Chondrocyte (in vitro differentiated cells): ENCODE measurements at regions not wholly inside any gene's neighbourhood (a gene's known extent, or its start where the extent isn't known, plus 50 kb on each side); places are given as distances from the start of the nearest gene placed in this dataset.

Experiments
- DNase-seq: peaks from one replicate; pipeline ENCODE4 v3.0.0; 2021; ENCODE audit warnings: mixed read lengths, low spot score
- H3K27ac Mint-ChIP-seq: one replicate; pipeline ENCODE4 v1.8.0; 2021; ENCODE audit warnings: mild to moderate bottlenecking, moderate library complexity, mixed read lengths; ENCODE audit not compliant: unreplicated experiment
- H3K27me3 Mint-ChIP-seq: 2 replicates; pipeline ENCODE4 v1.8.0; 2021; ENCODE audit warnings: low read depth, mixed read lengths
- H3K36me3 Mint-ChIP-seq: 2 replicates; pipeline ENCODE4 v1.8.0; 2021; ENCODE audit warnings: low read depth, mixed read lengths
- H3K4me1 Mint-ChIP-seq: 2 replicates; pipeline ENCODE4 v1.8.0; 2021; ENCODE audit warnings: low read depth, mild to moderate bottlenecking, mixed read lengths
- H3K4me3 Mint-ChIP-seq: one replicate; pipeline ENCODE4 v1.8.0; 2021; ENCODE audit warnings: mild to moderate bottlenecking, moderate library complexity, mixed read lengths; ENCODE audit not compliant: unreplicated experiment
- H3K9me3 Mint-ChIP-seq: 2 replicates; pipeline ENCODE4 v1.8.0; 2021; ENCODE audit warnings: low read depth, mixed read lengths
- TF ChIP-seq, protein P1 (sequence below): fragments of 200-600 bp; sonication (generic); IDR thresholded peaks from 2 replicates; pipeline ENCODE4 v1.5.0; 2021; ENCODE audit warnings: antibody characterized with exemption, mild to moderate bottlenecking, moderate library complexity

DNA sequence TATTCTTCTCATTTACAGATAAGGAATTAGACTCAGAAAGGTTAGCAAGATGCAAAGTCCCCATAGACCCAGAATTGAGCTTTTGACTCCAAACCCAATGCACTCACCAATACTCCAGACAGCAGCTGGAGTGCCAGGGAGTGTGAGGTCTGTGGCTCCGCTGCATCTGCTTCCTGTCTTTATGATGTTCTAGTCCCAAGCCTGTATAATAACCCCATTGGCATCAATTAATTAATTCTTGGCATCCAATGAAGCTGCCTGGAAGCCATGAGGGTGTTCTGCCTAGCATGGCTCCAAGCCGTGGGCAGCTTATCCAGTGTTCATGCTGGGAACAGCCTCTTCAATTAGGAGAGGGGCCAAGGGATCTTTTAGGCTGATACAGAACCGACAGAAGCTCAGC is 188.7 kb downstream of the GIPC2 start:
- no peak for DNase-seq
- H3K4me3 Mint-ChIP-seq: no peak overlapping the region
- H3K9me3 Mint-ChIP-seq: no peaks in the 10 kb centered on the region
- TF ChIP-seq, protein P1, sequence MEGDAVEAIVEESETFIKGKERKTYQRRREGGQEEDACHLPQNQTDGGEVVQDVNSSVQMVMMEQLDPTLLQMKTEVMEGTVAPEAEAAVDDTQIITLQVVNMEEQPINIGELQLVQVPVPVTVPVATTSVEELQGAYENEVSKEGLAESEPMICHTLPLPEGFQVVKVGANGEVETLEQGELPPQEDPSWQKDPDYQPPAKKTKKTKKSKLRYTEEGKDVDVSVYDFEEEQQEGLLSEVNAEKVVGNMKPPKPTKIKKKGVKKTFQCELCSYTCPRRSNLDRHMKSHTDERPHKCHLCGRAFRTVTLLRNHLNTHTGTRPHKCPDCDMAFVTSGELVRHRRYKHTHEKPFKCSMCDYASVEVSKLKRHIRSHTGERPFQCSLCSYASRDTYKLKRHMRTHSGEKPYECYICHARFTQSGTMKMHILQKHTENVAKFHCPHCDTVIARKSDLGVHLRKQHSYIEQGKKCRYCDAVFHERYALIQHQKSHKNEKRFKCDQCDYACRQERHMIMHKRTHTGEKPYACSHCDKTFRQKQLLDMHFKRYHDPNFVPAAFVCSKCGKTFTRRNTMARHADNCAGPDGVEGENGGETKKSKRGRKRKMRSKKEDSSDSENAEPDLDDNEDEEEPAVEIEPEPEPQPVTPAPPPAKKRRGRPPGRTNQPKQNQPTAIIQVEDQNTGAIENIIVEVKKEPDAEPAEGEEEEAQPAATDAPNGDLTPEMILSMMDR: no peak
- H3K4me1 Mint-ChIP-seq: no peaks in the 10 kb centered on the region
- H3K27me3 Mint-ChIP-seq: peaks cover 19% of the 10 kb centered on the region
- H3K36me3 Mint-ChIP-seq: no peaks in the 10 kb centered on the region
- H3K27ac Mint-ChIP-seq: no peak overlapping the region

DNA sequence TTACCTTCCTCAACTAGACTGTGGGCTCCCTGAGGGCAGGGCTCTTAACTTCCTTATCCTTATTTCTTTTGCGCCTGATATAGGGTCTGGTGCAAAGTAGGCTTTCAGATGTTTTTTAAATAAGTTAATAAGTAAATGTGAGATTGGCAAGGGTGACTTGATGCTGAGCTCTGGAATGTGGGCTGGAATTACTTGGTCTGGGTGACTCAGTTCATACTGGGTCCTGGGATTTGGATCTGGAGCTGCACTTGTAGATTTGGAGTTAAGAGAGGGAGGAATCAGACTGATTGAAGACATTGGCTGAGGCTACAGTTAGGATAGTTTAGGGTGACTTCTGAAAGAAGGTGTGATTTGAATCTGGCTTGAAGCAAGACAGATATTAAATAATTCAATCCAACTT is 190.9 kb downstream of the GIPC2 start:
- peaks cover 23% of the 10 kb centered on the region for H3K27me3 Mint-ChIP-seq
- no peak overlapping the region for H3K27ac Mint-ChIP-seq
- TF ChIP-seq, protein P1: no peak
- H3K36me3 Mint-ChIP-seq: no peaks in the 10 kb centered on the region
- H3K4me3 Mint-ChIP-seq: no peak overlapping the region
- DNase-seq: no peak
- no peaks in the 10 kb centered on the region for H3K9me3 Mint-ChIP-seq
- no peaks in the 10 kb centered on the region for H3K4me1 Mint-ChIP-seq

DNA sequence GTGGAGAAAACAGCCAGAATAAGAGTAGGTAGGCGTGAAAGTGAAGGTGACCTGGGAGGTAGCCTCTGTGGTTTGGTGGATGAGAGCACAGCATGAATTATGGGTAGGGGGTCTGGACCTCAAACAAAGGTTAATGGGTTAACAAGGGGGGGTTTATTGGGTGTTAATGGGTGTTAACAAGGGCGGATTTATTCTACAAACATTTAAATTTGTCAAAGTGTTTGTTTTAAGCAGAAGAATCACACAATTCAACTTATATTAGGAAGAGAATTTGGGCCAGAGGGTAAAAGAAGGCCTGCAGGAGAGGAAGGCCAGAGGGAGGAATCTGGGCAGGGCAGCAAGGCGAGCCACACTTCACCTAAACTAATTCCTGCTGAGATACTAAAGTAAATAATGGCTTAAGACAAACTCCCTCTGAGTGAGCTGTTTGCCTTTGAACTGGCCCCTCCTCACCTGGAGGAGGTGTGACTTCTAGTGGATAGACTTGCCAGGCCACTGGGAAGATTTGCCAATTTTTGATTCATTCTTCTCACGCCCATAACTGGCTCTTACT is 191.7 kb downstream of the GIPC2 start:
- peaks cover 18% of the 10 kb centered on the region for H3K27me3 Mint-ChIP-seq
- TF ChIP-seq, protein P1: no peak
- no peak for DNase-seq
- H3K9me3 Mint-ChIP-seq: no peaks in the 10 kb centered on the region
- no peaks in the 10 kb centered on the region for H3K4me1 Mint-ChIP-seq
- H3K4me3 Mint-ChIP-seq: no peak overlapping the region
- no peak overlapping the region for H3K27ac Mint-ChIP-seq
- no peaks in the 10 kb centered on the region for H3K36me3 Mint-ChIP-seq

DNA sequence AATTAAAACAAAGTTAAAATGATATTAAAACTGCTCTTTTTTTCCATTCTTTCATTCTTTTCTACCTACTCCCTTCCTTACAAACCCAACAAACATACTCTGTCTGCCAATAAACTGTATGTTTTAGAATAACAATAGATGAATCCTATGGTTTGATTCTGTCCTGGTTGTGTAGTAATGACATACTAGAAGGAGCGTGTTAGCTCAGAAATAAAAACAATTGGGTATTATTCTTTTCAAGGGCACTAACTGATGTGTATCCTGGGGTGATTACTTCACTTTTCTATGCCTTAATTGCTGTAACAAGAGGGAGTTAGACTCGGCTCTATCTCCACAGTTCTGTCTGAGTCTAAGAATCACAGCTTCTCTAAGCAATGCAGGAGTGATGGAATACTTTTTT is 194.4 kb downstream of the GIPC2 start:
- Mint-ChIP-seq H3K4me3 (no peak overlapping the region), H3K27me3 (peaks cover 12% of the 10 kb centered on the region)
- TF ChIP-seq, protein P1: no peak

DNA sequence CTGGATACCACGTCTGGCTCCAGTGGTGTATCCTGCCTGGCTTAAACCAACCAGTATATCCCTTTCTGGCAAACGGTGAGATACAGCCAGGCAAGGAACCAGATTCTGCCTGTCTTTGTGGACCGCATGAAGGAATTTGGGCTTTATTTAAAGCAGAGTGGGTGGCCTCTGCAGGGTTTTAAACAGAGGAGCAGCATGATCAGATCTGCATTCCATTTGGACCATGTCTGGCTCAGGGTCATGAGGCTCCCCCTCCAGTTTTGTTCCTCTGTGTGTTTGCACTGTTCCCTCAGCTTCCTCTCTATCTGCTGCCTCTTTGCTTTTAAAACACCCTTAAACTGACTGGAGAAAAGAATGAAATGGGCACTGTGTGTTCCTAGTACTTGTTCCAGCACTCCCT is 195.0 kb downstream of the GIPC2 start:
- DNase-seq: no peak
- Mint-ChIP-seq H3K9me3 (no peaks in the 10 kb centered on the region), H3K4me3 (no peak overlapping the region), H3K27me3 (peaks cover 8% of the 10 kb centered on the region), H3K27ac (no peak overlapping the region), H3K36me3 (no peaks in the 10 kb centered on the region), H3K4me1 (no peaks in the 10 kb centered on the region)
- TF ChIP-seq, protein P1: no peak

More for the DNA sequence above, 194.4 kb downstream of the GIPC2 start:
- no peaks in the 10 kb centered on the region for H3K4me1 Mint-ChIP-seq
- no peak for DNase-seq
- no peaks in the 10 kb centered on the region for H3K36me3 Mint-ChIP-seq
- H3K9me3 Mint-ChIP-seq: no peaks in the 10 kb centered on the region
- no peak overlapping the region for H3K27ac Mint-ChIP-seq
